Mammary epithelial cell (primary cell): ENCODE measurements at regions not wholly inside any gene's neighbourhood (a gene's known extent, or its start where the extent isn't known, plus 50 kb on each side); places are given as distances from the start of the nearest gene placed in this dataset.

Experiments
- EZH2 ChIP-seq: IDR thresholded peaks from 2 replicates; pipeline ENCODE4 v1.6.1; 2012; ENCODE audit warnings: low read length, inconsistent platforms, borderline replicate concordance
- TF ChIP-seq, protein P1 (sequence below), 2 donors: IDR thresholded peaks in 1 of 2; conservative IDR thresholded peaks in 1 of 2; 2 replicates each; pipeline ENCODE4 v1.5.1; 2011 to 2012; ENCODE audit warnings: inconsistent platforms in 2 of 2, low read length in 2 of 2, mild to moderate bottlenecking in 2 of 2, control low read depth in 1 of 2, low read depth in 1 of 2; ENCODE audit not compliant: insufficient read depth in 1 of 2; ENCODE audit errors: extremely low read depth in 1 of 2

DNA sequence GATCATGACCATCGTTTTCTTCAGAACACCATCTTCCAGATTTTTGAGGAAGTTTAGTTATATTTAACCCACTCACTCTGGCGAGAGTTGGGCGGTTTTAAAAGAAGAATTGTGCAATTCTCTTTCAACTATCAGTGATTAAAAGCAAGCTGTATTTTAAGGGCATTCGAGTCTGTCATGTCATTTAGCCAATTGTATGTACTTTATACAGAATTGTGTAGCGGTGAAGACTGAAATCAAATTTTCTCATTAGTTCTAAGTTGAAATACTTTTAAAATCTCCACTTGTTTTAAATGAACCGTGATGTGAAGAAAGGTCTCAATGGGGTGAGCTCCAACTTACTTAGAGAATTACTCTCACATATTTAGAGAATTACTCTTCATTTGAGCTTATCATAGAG, 214.6 kb upstream of the DTNA start:
- TF ChIP-seq, protein P1, sequence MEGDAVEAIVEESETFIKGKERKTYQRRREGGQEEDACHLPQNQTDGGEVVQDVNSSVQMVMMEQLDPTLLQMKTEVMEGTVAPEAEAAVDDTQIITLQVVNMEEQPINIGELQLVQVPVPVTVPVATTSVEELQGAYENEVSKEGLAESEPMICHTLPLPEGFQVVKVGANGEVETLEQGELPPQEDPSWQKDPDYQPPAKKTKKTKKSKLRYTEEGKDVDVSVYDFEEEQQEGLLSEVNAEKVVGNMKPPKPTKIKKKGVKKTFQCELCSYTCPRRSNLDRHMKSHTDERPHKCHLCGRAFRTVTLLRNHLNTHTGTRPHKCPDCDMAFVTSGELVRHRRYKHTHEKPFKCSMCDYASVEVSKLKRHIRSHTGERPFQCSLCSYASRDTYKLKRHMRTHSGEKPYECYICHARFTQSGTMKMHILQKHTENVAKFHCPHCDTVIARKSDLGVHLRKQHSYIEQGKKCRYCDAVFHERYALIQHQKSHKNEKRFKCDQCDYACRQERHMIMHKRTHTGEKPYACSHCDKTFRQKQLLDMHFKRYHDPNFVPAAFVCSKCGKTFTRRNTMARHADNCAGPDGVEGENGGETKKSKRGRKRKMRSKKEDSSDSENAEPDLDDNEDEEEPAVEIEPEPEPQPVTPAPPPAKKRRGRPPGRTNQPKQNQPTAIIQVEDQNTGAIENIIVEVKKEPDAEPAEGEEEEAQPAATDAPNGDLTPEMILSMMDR (conservative IDR thresholded peaks at IDR 0.05 in 1 of 2, IDR thresholded peaks at IDR 0.05 in 1 of 2; ENCODE audit: extremely low read depth in 1 of 2, insufficient read depth in 1 of 2, low read depth in 1 of 2, low read length in 2 of 2), result no peak
- no peak for TF ChIP-seq EZH2
